ENCODE measurements at regions not wholly inside any gene's neighbourhood (a gene's known extent, or its start where the extent isn't known, plus 50 kb on each side); places are given as distances from the start of the nearest gene placed in this dataset.

GRCh38 chr1:187237542-187237941 is 408.8 kb downstream of the PLA2G4A start:
- DNase-seq, result no peak

- no peak for DNase-seq
Observed at GRCh38 chr1:187241971-187242370, 413.2 kb downstream of the PLA2G4A start.

GRCh38 chr1:187244623-187245022 is 415.9 kb downstream of the PLA2G4A start:
- peak; percentile 71 for DNase-seq

- DNase-seq, result no peak
Observed at GRCh38 chr1:187245201-187245600, 416.5 kb downstream of the PLA2G4A start.

GRCh38 chr1:187249196-187249595 is 420.4 kb downstream of the PLA2G4A start:
- DNase-seq, result no peak

- no peak for DNase-seq
Observed at GRCh38 chr1:187252923-187253322, 424.2 kb downstream of the PLA2G4A start.

- DNase-seq, result no peak
Observed at GRCh38 chr1:187257476-187257875, 428.7 kb downstream of the PLA2G4A start.

GRCh38 chr1:187261637-187262036 is 432.9 kb downstream of the PLA2G4A start:
- peak; percentile 96 for DNase-seq

- DNase-seq, result peak; percentile 62
Observed at GRCh38 chr1:187262731-187263130, 434.0 kb downstream of the PLA2G4A start.

GRCh38 chr1:187264995-187265602 is 436.4 kb downstream of the PLA2G4A start:
- DNase-seq, result peak; percentile 77

GRCh38 chr1:187266051-187266450 is 437.3 kb downstream of the PLA2G4A start:
- no peak for DNase-seq

- DNase-seq, result no peak
Observed at GRCh38 chr1:187267827-187268226, 439.1 kb downstream of the PLA2G4A start.

GRCh38 chr1:187270256-187270655 is 441.5 kb downstream of the PLA2G4A start:
- DNase-seq, result no peak

GRCh38 chr1:187275346-187275745 is 446.6 kb downstream of the PLA2G4A start:
- peak; percentile 14 for DNase-seq

GRCh38 chr1:187275985-187276575 is 447.3 kb downstream of the PLA2G4A start:
- DNase-seq, result peak; percentile 74

GRCh38 chr1:187276677-187277076 is 447.9 kb downstream of the PLA2G4A start:
- peak; percentile 61 for DNase-seq

GRCh38 chr1:187280031-187280430 is 451.3 kb downstream of the PLA2G4A start:
- no peak for DNase-seq

GRCh38 chr1:187281085-187281484 is 452.3 kb downstream of the PLA2G4A start:
- DNase-seq, result no peak

GRCh38 chr1:187283984-187284383 is 455.2 kb downstream of the PLA2G4A start:
- no peak for DNase-seq

- DNase-seq, result no peak
Observed at GRCh38 chr1:187294421-187295201, 465.9 kb downstream of the PLA2G4A start.

GRCh38 chr1:187300081-187300480 is 471.3 kb downstream of the PLA2G4A start:
- DNase-seq, result no peak

- no peak for DNase-seq
Observed at GRCh38 chr1:187306710-187307415, 478.1 kb downstream of the PLA2G4A start.

GRCh38 chr1:187310038-187310631 is 481.4 kb downstream of the PLA2G4A start:
- no peak for DNase-seq
